HEK293T (cell line): ENCODE measurements at regions not wholly inside any gene's neighbourhood (a gene's known extent, or its start where the extent isn't known, plus 50 kb on each side); places are given as distances from the start of the nearest gene placed in this dataset.

Experiments
- ARNT ChIP-seq: fragments of 450-650 bp; IDR thresholded peaks from 2 replicates; pipeline ENCODE4 v1.6.1; 2017; ENCODE audit warnings: mild to moderate bottlenecking
- BHLHE40 ChIP-seq: fragments of 450-650 bp; IDR thresholded peaks from 2 replicates; pipeline ENCODE4 v1.6.1; 2016; ENCODE audit warnings: mild to moderate bottlenecking, moderate library complexity, borderline replicate concordance
- CTBP1 ChIP-seq: fragments of 450-650 bp; IDR thresholded peaks from 2 replicates; pipeline ENCODE4 v1.6.1; 2016; ENCODE audit warnings: borderline replicate concordance
- ELF4 ChIP-seq: fragments of 450-650 bp; IDR thresholded peaks from 2 replicates; pipeline ENCODE4 v1.6.1; 2017; ENCODE audit warnings: antibody characterized with exemption
- FOXA1 ChIP-seq: fragments of 450-650 bp; IDR thresholded peaks from 2 replicates; pipeline ENCODE4 v1.6.1; 2016; ENCODE audit warnings: mild to moderate bottlenecking
- FOXK2 ChIP-seq: fragments of 450-650 bp; IDR thresholded peaks from 2 replicates; pipeline ENCODE4 v1.6.1; 2016; ENCODE audit warnings: mild to moderate bottlenecking
- FOXM1 ChIP-seq: fragments of 450-650 bp; IDR thresholded peaks from 2 replicates; pipeline ENCODE4 v1.6.1; 2017; ENCODE audit warnings: mild to moderate bottlenecking, borderline replicate concordance
- NFRKB ChIP-seq: fragments of 450-650 bp; IDR thresholded peaks from 2 replicates; pipeline ENCODE4 v1.6.1; 2016; ENCODE audit warnings: mild to moderate bottlenecking, moderate library complexity
- PKNOX1 ChIP-seq: fragments of 450-650 bp; IDR thresholded peaks from 2 replicates; pipeline ENCODE4 v1.6.1; 2016
- SP1 ChIP-seq: fragments of 450-650 bp; IDR thresholded peaks from 2 replicates; pipeline ENCODE4 v1.6.1; 2017
- SUZ12 ChIP-seq: fragments of 450-650 bp; IDR thresholded peaks from 2 replicates; pipeline ENCODE4 v1.6.1; 2016; ENCODE audit warnings: mild to moderate bottlenecking
- TARDBP ChIP-seq: fragments of 450-650 bp; IDR thresholded peaks from 2 replicates; pipeline ENCODE4 v1.6.1; 2016
- ZNF384 ChIP-seq: fragments of 450-650 bp; IDR thresholded peaks from 2 replicates; pipeline ENCODE4 v1.6.1; 2016

GRCh38 chr2:64230540-64230939 lies 86.3 kb upstream of the PELI1 start:
- TF ChIP-seq SUZ12 (no peak), TARDBP (no peak), FOXK2 (no peak), ARNT (no peak), SP1 (no peak), FOXM1 (no peak), BHLHE40 (no peak), NFRKB (no peak), FOXA1 (no peak), ZNF384 (no peak), CTBP1 (no peak), ELF4 (no peak), PKNOX1 (no peak)
